ENCODE measurements at regions not wholly inside any gene's neighbourhood (a gene's known extent, or its start where the extent isn't known, plus 50 kb on each side); places are given as distances from the start of the nearest gene placed in this dataset.

DNA sequence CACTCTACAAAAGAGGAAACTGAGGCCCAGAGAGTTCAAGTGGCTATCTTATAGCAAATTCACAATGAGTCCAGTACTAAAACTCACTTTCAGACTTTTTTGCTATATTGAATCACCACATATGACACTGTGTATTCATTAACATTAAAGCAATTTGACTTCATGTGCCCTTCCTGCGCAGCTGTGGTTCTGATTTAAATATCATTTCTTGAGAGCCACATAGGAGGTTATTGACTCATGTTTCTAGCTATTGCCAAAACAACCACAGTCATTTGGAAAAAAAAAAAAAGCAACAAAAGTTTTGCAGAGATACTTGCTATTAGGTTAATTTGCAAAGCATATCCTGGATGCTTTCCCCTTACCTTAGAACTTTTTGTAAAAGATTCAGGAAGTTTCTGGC, 341.2 kb downstream of the PIK3C3 start:
- DNase-seq (ENCODE audit: low read depth, low spot score) (no peak), FAIRE-seq (no peak)
- TF ChIP-seq, protein P1, sequence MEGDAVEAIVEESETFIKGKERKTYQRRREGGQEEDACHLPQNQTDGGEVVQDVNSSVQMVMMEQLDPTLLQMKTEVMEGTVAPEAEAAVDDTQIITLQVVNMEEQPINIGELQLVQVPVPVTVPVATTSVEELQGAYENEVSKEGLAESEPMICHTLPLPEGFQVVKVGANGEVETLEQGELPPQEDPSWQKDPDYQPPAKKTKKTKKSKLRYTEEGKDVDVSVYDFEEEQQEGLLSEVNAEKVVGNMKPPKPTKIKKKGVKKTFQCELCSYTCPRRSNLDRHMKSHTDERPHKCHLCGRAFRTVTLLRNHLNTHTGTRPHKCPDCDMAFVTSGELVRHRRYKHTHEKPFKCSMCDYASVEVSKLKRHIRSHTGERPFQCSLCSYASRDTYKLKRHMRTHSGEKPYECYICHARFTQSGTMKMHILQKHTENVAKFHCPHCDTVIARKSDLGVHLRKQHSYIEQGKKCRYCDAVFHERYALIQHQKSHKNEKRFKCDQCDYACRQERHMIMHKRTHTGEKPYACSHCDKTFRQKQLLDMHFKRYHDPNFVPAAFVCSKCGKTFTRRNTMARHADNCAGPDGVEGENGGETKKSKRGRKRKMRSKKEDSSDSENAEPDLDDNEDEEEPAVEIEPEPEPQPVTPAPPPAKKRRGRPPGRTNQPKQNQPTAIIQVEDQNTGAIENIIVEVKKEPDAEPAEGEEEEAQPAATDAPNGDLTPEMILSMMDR (optimal IDR thresholded peaks at IDR 0.05 in 1 of 3, IDR thresholded peaks at IDR 0.05 in 1 of 3, conservative IDR thresholded peaks at IDR 0.05 in 1 of 3; ENCODE audit: extremely low read depth in 1 of 3, insufficient read depth in 2 of 3, low read length in 3 of 3): no peak
- no peak for TF ChIP-seq EZH2 (IDR thresholded peaks at IDR 0.05; ENCODE audit: low read length)
- Histone ChIP-seq H3K27me3 (ENCODE audit: control insufficient read depth, extremely low read depth, insufficient read depth, low read length) (no peaks in the 10 kb centered on the region), H3K79me2 (ENCODE audit: control insufficient read depth, insufficient read depth, low read length) (no peaks in the 10 kb centered on the region), H3K9me3 (ENCODE audit: control insufficient read depth, low read depth, low read length) (no peaks in the 10 kb centered on the region), H3K9ac (ENCODE audit: control insufficient read depth, extremely low read depth, insufficient read depth, low read length) (no peak overlapping the region), H2AFZ (ENCODE audit: control insufficient read depth, low read length) (no peak overlapping the region), H3K4me2 (ENCODE audit: control insufficient read depth, extremely low read depth, insufficient read depth, low read depth, low read length) (no peak overlapping the region), H3K4me1 (ENCODE audit: control insufficient read depth, extremely low read depth, insufficient read depth, low read length) (no peaks in the 10 kb centered on the region), H3K9me1 (ENCODE audit: control insufficient read depth, extremely low read depth, insufficient read depth, low read length) (no peaks in the 10 kb centered on the region), H3K27ac (ENCODE audit: control insufficient read depth, insufficient read depth, low read length) (no peak overlapping the region), H4K20me1 (ENCODE audit: control insufficient read depth, extremely low read depth, insufficient read depth, low read length) (no peaks in the 10 kb centered on the region), H3K4me3 (ENCODE audit: control insufficient read depth in 2 of 3, extremely low read depth in 1 of 3, insufficient read depth in 2 of 3, low read depth in 1 of 3, low read length in 3 of 3) (no peak overlapping the region), H3K36me3 (ENCODE audit: control insufficient read depth in 2 of 2, extremely low read depth in 1 of 2, insufficient read depth in 2 of 2, low read length in 2 of 2) (no peaks in the 10 kb centered on the region)
- dilution Hi-C loops (cut with MboI; ENCODE audit: extremely low pct_ligation_motif_present, low sequenced_read_pairs): no loop called here

DNA sequence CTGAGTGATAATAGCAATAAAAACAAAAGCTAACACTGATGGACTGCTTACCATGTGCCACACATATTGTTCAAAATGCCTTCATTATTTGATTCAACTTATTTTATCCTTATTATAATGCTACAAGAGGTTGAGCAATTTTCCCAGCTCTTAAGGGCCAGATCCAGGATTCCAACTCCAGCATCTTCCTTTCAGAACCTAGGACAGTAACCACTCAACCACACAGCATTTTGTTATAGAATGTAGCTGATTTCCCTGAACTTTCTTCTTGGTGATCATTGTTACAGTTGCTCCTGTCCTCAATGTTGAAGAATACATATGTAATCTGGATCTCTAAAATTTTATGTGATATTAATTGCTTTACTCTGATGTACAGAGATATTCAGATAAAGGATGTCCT, 341.7 kb downstream of the PIK3C3 start:
- Histone ChIP-seq H2AFZ (ENCODE audit: control insufficient read depth, low read length) (no peak overlapping the region), H3K9ac (ENCODE audit: control insufficient read depth, extremely low read depth, insufficient read depth, low read length) (no peak overlapping the region), H3K4me1 (ENCODE audit: control insufficient read depth, extremely low read depth, insufficient read depth, low read length) (no peaks in the 10 kb centered on the region), H3K27me3 (ENCODE audit: control insufficient read depth, extremely low read depth, insufficient read depth, low read length) (no peaks in the 10 kb centered on the region), H3K36me3 (ENCODE audit: control insufficient read depth in 2 of 2, extremely low read depth in 1 of 2, insufficient read depth in 2 of 2, low read length in 2 of 2) (no peaks in the 10 kb centered on the region), H3K9me1 (ENCODE audit: control insufficient read depth, extremely low read depth, insufficient read depth, low read length) (no peaks in the 10 kb centered on the region), H3K9me3 (ENCODE audit: control insufficient read depth, low read depth, low read length) (no peaks in the 10 kb centered on the region), H4K20me1 (ENCODE audit: control insufficient read depth, extremely low read depth, insufficient read depth, low read length) (no peaks in the 10 kb centered on the region), H3K4me2 (ENCODE audit: control insufficient read depth, extremely low read depth, insufficient read depth, low read depth, low read length) (no peak overlapping the region), H3K27ac (ENCODE audit: control insufficient read depth, insufficient read depth, low read length) (no peak overlapping the region), H3K4me3 (ENCODE audit: control insufficient read depth in 2 of 3, extremely low read depth in 1 of 3, insufficient read depth in 2 of 3, low read depth in 1 of 3, low read length in 3 of 3) (no peak overlapping the region), H3K79me2 (ENCODE audit: control insufficient read depth, insufficient read depth, low read length) (no peaks in the 10 kb centered on the region)
- TF ChIP-seq EZH2 (IDR thresholded peaks at IDR 0.05; ENCODE audit: low read length): no peak
- TF ChIP-seq, protein P1 (optimal IDR thresholded peaks at IDR 0.05 in 1 of 3, IDR thresholded peaks at IDR 0.05 in 1 of 3, conservative IDR thresholded peaks at IDR 0.05 in 1 of 3; ENCODE audit: extremely low read depth in 1 of 3, insufficient read depth in 2 of 3, low read length in 3 of 3): no peak
- dilution Hi-C loops (cut with MboI; ENCODE audit: extremely low pct_ligation_motif_present, low sequenced_read_pairs): no loop called here
- DNase-seq (ENCODE audit: low read depth, low spot score) (no peak), FAIRE-seq (no peak)
